ENCODE measurements at regions not wholly inside any gene's neighbourhood (a gene's known extent, or its start where the extent isn't known, plus 50 kb on each side); places are given as distances from the start of the nearest gene placed in this dataset.
"Not testable (repeated sequence)": the region's sequence is repeated elsewhere in the genome, so short reads cannot be mapped to it uniquely, and the experiment has no call there.

DNA sequence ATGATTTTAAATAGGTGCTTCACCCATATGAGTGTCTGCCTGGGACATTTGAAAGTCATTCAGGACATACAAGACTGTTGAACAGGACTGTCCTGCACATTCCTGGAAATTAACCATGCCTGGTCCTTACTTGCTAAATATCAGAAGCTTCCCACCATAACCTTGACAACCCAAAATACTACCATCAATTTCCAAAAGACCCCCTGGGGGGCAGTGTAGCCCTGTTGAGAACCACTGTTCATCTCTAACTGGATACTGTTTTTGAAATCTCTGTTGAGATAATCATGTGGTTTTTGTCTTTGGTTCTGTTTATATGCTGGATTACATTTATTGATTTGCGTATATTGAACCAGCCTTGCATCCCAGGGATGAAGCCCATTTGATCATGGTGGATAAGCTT lies 123.8 kb upstream of the ARHGEF26 start:
- H3K27me3 Mint-ChIP-seq; H3K27ac ChIP-seq (ENCODE audit: low read depth, low read length); H3K9me3 ChIP-seq (ENCODE audit: control insufficient read depth in 2 of 3, low read length in 3 of 3); H3K4me1 ChIP-seq (ENCODE audit: control insufficient read depth in 2 of 2, insufficient read depth in 2 of 2, low read length in 2 of 2); H3K4me3 Mint-ChIP-seq; ATAC-seq; H3K27me3 ChIP-seq (ENCODE audit: control insufficient read depth in 2 of 2, insufficient read depth in 2 of 2, low read length in 2 of 2); H3K36me3 Mint-ChIP-seq; H3K36me3 ChIP-seq (ENCODE audit: control insufficient read depth in 2 of 3, insufficient read depth in 3 of 3, low read length in 3 of 3); POLR2A ChIA-PET; DNase-seq; H3K27ac Mint-ChIP-seq; H3K9me3 Mint-ChIP-seq; intact Hi-C loops (cut with micrococcal nuclease); CTCF ChIA-PET; H3K4me3 ChIP-seq (ENCODE audit: low read length); H3K4me1 Mint-ChIP-seq: not testable (repeated sequence)

DNA sequence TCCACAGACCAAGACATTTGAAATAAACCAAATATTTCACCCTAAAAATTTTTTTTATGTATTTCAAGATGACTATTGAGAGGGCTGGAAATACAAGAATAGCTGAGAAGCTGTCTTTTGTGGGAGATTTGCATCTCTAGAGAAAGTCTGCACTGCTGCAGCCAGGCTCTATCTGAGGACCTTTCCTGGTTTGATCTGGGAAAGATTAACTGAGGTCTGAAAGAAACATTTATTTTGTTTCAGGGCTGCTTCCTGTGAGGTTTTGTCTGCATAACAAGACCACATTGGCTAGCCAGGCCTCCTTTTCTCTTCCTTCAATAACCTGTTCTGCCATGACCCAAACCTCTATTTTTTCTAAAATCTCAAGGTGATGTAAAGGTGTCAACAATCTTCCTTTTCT lies 117.5 kb upstream of the ARHGEF26 start:
- H3K27me3 ChIP-seq (ENCODE audit: control insufficient read depth in 2 of 2, insufficient read depth in 2 of 2, low read length in 2 of 2): no peaks in the 10 kb centered on the region
- intact Hi-C loops (cut with micrococcal nuclease): no loop called here
- H3K27ac ChIP-seq (ENCODE audit: low read depth, low read length): no peak overlapping the region
- H3K36me3 ChIP-seq (ENCODE audit: control insufficient read depth in 2 of 3, insufficient read depth in 3 of 3, low read length in 3 of 3): no peaks in the 10 kb centered on the region
- H3K9me3 Mint-ChIP-seq: peaks cover 0 to 1% (median 0%) of the 10 kb centered on the region in 11 donors
- H3K4me1 Mint-ChIP-seq: no peaks in the 10 kb centered on the region
- H3K9me3 ChIP-seq (ENCODE audit: control insufficient read depth in 2 of 3, low read length in 3 of 3): no peaks in the 10 kb centered on the region
- no peak for ATAC-seq
- no peak overlapping the region for H3K27ac Mint-ChIP-seq
- ChIA-PET CTCF (no interaction called here), POLR2A (no interaction called here)
- no peaks in the 10 kb centered on the region for H3K4me1 ChIP-seq (ENCODE audit: control insufficient read depth in 2 of 2, insufficient read depth in 2 of 2, low read length in 2 of 2)
- no peak for DNase-seq
- peaks cover 4 to 8% (median 5%) of the 10 kb centered on the region in 5 donors for H3K27me3 Mint-ChIP-seq
- H3K36me3 Mint-ChIP-seq: no peaks in the 10 kb centered on the region
- no peak overlapping the region for H3K4me3 ChIP-seq (ENCODE audit: low read length)
- no peak overlapping the region for H3K4me3 Mint-ChIP-seq

DNA sequence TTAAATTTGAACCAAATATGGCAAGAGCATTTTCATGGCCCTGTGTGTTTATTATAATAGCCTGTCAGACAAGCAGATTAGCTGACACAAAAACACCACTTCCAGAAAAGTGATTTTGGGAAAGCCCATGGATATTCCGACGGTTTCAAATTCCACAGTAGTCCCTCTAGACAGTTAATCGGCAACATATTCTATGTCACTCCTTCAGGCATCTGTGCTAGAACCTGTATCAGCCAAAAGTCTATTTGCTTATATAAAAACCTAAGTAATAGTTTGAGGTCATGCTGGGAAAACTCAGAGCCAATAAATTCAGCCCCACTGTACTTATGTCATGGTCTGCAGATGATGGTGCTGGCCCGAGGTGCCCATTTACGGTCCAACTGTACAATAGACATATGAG lies 110.2 kb upstream of the ARHGEF26 start:
- intact Hi-C loops (cut with micrococcal nuclease): loop anchor here in 1 of 2 donors (10.0 kb wide), 1 partner anchor 846 kb away; the partner anchor contains the start of gene RAP2B
- Histone ChIP-seq H3K4me3 (ENCODE audit: low read length) (no peak overlapping the region), H3K27me3 (ENCODE audit: control insufficient read depth in 2 of 2, insufficient read depth in 2 of 2, low read length in 2 of 2) (no peaks in the 10 kb centered on the region), H3K27ac (ENCODE audit: low read depth, low read length) (no peak overlapping the region), H3K9me3 (ENCODE audit: control insufficient read depth in 2 of 3, low read length in 3 of 3) (no peaks in the 10 kb centered on the region), H3K4me1 (ENCODE audit: control insufficient read depth in 2 of 2, insufficient read depth in 2 of 2, low read length in 2 of 2) (no peaks in the 10 kb centered on the region), H3K36me3 (ENCODE audit: control insufficient read depth in 2 of 3, insufficient read depth in 3 of 3, low read length in 3 of 3) (no peaks in the 10 kb centered on the region)
- DNase-seq (no peak), ATAC-seq (no peak)
- H3K36me3 Mint-ChIP-seq: no peaks in the 10 kb centered on the region
- no peaks in the 10 kb centered on the region for H3K4me1 Mint-ChIP-seq
- ChIA-PET CTCF (interaction anchor here (1.3 kb wide), 1 partner anchor 13 kb away, joined by 3 read pairs; no protein-coding TSS in a partner anchor), POLR2A (no interaction called here)
- no peak overlapping the region for H3K27ac Mint-ChIP-seq
- peaks cover 0 to 8% (median 0%) of the 10 kb centered on the region in 5 donors for H3K27me3 Mint-ChIP-seq
- no peak overlapping the region for H3K4me3 Mint-ChIP-seq
- no peaks in the 10 kb centered on the region for H3K9me3 Mint-ChIP-seq

DNA sequence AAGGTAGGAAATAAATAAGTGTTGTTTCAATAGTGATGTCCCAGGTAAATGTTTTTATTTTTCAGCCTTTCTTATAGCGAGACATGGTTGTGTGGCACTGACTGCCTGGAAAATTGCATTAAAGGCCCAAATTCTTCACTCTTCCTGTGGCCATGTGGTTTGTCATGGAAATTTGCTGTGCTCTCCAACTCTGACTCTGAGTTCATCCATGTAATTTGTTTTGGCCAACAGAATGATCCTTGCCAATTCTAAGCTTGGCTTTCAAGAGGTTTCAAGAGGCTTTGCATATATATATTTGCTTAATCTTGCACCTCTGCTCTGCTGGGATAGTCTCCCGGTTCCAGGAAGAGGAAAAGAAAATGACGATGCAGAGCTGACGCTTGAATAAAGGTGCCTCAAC lies 107.5 kb upstream of the ARHGEF26 start:
- ATAC-seq: no peak
- H3K4me3 Mint-ChIP-seq: no peak overlapping the region
- no peaks in the 10 kb centered on the region for H3K36me3 Mint-ChIP-seq
- H3K9me3 ChIP-seq (ENCODE audit: control insufficient read depth in 2 of 3, low read length in 3 of 3): no peaks in the 10 kb centered on the region
- ChIA-PET CTCF (no interaction called here), POLR2A (no interaction called here)
- H3K9me3 Mint-ChIP-seq: no peaks in the 10 kb centered on the region
- no peaks in the 10 kb centered on the region for H3K36me3 ChIP-seq (ENCODE audit: control insufficient read depth in 2 of 3, insufficient read depth in 3 of 3, low read length in 3 of 3)
- H3K4me1 ChIP-seq (ENCODE audit: control insufficient read depth in 2 of 2, insufficient read depth in 2 of 2, low read length in 2 of 2): no peaks in the 10 kb centered on the region
- DNase-seq: no peak
- intact Hi-C loops (cut with micrococcal nuclease): loop anchor here in 1 of 2 donors (10.0 kb wide), 1 partner anchor 849 kb away; the partner anchor contains the start of gene RAP2B
- no peaks in the 10 kb centered on the region for H3K4me1 Mint-ChIP-seq
- H3K27ac ChIP-seq (ENCODE audit: low read depth, low read length): no peak overlapping the region
- no peak overlapping the region for H3K27ac Mint-ChIP-seq
- no peak overlapping the region for H3K4me3 ChIP-seq (ENCODE audit: low read length)
- H3K27me3 Mint-ChIP-seq: peaks cover 0 to 7% (median 0%) of the 10 kb centered on the region in 5 donors
- no peaks in the 10 kb centered on the region for H3K27me3 ChIP-seq (ENCODE audit: control insufficient read depth in 2 of 2, insufficient read depth in 2 of 2, low read length in 2 of 2)

DNA sequence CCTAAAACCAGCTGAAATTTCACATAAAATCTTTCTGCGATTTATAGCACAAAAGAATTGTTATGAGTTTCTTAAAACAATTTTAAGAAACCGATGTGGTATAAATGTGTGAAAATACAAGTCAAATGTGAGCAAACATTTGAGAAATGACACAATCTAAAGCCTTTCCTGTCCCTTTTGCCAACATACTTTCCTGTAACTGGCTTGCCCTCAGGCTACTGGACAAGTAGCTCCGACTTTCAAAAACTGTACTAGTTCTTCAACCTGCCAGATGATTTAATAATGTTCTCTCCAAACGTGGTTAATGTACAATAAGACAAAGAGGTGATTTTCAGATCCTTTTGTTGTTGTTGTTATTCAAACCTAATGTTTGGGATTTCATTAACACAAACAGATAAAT lies 105.9 kb upstream of the ARHGEF26 start:
- H3K4me3 ChIP-seq (ENCODE audit: low read length): no peak overlapping the region
- no peaks in the 10 kb centered on the region for H3K4me1 ChIP-seq (ENCODE audit: control insufficient read depth in 2 of 2, insufficient read depth in 2 of 2, low read length in 2 of 2)
- no peak overlapping the region for H3K27ac ChIP-seq (ENCODE audit: low read depth, low read length)
- no peak for ATAC-seq
- intact Hi-C loops (cut with micrococcal nuclease): loop anchor here (5.0 to 10.0 kb wide), 2 partner anchors 848 to 851 kb away; partner anchors contain the start of gene RAP2B (in 1 of the 2)
- H3K9me3 Mint-ChIP-seq: no peaks in the 10 kb centered on the region
- no peaks in the 10 kb centered on the region for H3K4me1 Mint-ChIP-seq
- no peaks in the 10 kb centered on the region for H3K27me3 ChIP-seq (ENCODE audit: control insufficient read depth in 2 of 2, insufficient read depth in 2 of 2, low read length in 2 of 2)
- ChIA-PET POLR2A (no interaction called here), CTCF (no interaction called here)
- no peak overlapping the region for H3K4me3 Mint-ChIP-seq
- DNase-seq: no peak
- H3K36me3 Mint-ChIP-seq: no peaks in the 10 kb centered on the region
- H3K27ac Mint-ChIP-seq: no peak overlapping the region
- no peaks in the 10 kb centered on the region for H3K9me3 ChIP-seq (ENCODE audit: control insufficient read depth in 2 of 3, low read length in 3 of 3)
- H3K27me3 Mint-ChIP-seq: peaks cover 0 to 7% (median 0%) of the 10 kb centered on the region in 5 donors
- H3K36me3 ChIP-seq (ENCODE audit: control insufficient read depth in 2 of 3, insufficient read depth in 3 of 3, low read length in 3 of 3): no peaks in the 10 kb centered on the region

DNA sequence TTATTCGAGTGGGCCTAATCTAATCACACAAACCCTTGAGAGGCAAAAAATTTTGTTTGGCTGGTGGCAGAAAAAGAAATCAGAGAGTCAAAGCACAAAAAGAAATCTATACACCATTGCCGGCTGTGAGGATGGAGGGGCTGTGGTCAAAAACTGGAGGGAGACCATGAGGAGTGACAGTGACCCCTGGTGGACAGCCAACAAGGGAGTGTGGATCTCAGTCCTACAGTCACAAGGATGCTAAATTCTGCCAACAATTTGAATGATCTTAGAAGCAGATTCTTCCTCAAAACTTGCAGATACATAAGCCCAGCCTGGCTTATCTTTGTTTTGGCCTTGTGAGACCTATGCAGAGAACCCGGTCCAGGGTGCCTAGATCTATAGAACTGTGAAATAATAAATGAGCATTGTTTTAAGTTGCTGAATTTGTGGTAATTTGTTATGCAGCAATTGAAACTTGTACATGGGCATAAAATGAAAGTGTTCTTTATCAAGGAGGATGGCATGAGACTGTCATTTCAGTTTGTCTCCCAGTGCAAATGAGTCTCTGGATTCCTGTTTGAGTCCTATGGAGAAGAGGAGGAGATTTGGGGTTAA lies 103.0 kb upstream of the ARHGEF26 start:
- intact Hi-C loops (cut with micrococcal nuclease): loop anchor here (1.0 to 10.0 kb wide), 6 partner anchors 249 to 992 kb away; partner anchors contain the start of gene RAP2B (in 1 of the 2)
- ATAC-seq (no peak), DNase-seq (peak in 6 of 9 donors; percentile 4 to 21 (median 14))
- no peaks in the 10 kb centered on the region for H3K36me3 Mint-ChIP-seq
- H3K27ac Mint-ChIP-seq: no peak overlapping the region
- Histone ChIP-seq H3K9me3 (ENCODE audit: control insufficient read depth in 2 of 3, low read length in 3 of 3) (no peaks in the 10 kb centered on the region), H3K27ac (ENCODE audit: low read depth, low read length) (no peak overlapping the region), H3K4me1 (ENCODE audit: control insufficient read depth in 2 of 2, insufficient read depth in 2 of 2, low read length in 2 of 2) (no peaks in the 10 kb centered on the region), H3K4me3 (ENCODE audit: low read length) (no peak overlapping the region), H3K36me3 (ENCODE audit: control insufficient read depth in 2 of 3, insufficient read depth in 3 of 3, low read length in 3 of 3) (no peaks in the 10 kb centered on the region), H3K27me3 (ENCODE audit: control insufficient read depth in 2 of 2, insufficient read depth in 2 of 2, low read length in 2 of 2) (no peaks in the 10 kb centered on the region)
- H3K27me3 Mint-ChIP-seq: peaks cover 0 to 13% (median 4%) of the 10 kb centered on the region in 5 donors
- ChIA-PET POLR2A (no interaction called here), CTCF (interaction anchor here (0.7 kb wide), 1 partner anchor 87 kb away, joined by 3 read pairs; no protein-coding TSS in a partner anchor)
- no peaks in the 10 kb centered on the region for H3K9me3 Mint-ChIP-seq
- no peaks in the 10 kb centered on the region for H3K4me1 Mint-ChIP-seq
- H3K4me3 Mint-ChIP-seq: no peak overlapping the region

DNA sequence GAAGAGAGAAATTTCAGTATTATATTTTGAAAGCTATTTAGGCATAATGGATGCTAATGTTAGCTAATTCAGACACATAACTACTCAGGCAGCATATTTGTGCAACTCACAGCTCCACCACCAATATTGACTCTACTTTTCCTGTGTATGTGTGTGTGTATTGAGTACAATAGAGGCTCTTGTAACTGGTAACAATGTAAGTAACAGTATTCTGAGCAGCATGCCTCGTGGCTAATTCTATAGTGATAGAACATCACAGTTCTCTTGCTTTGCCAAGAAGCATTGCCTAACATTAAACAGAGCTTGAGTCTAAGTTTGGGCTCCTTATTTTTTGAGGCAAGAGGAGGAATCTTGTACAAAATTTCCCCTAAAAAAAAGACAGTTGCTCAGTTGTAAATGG lies 98.6 kb upstream of the ARHGEF26 start:
- no peak overlapping the region for H3K4me3 ChIP-seq (ENCODE audit: low read length)
- H3K4me1 Mint-ChIP-seq: no peaks in the 10 kb centered on the region
- no peak overlapping the region for H3K27ac ChIP-seq (ENCODE audit: low read depth, low read length)
- no peaks in the 10 kb centered on the region for H3K4me1 ChIP-seq (ENCODE audit: control insufficient read depth in 2 of 2, insufficient read depth in 2 of 2, low read length in 2 of 2)
- ChIA-PET POLR2A (no interaction called here), CTCF (no interaction called here)
- H3K27ac Mint-ChIP-seq: no peak overlapping the region
- H3K27me3 Mint-ChIP-seq: peaks cover 0 to 13% (median 4%) of the 10 kb centered on the region in 5 donors
- H3K9me3 Mint-ChIP-seq: no peaks in the 10 kb centered on the region
- H3K36me3 Mint-ChIP-seq: no peaks in the 10 kb centered on the region
- ATAC-seq: no peak
- DNase-seq: no peak
- H3K9me3 ChIP-seq (ENCODE audit: control insufficient read depth in 2 of 3, low read length in 3 of 3): no peaks in the 10 kb centered on the region
- no peaks in the 10 kb centered on the region for H3K36me3 ChIP-seq (ENCODE audit: control insufficient read depth in 2 of 3, insufficient read depth in 3 of 3, low read length in 3 of 3)
- intact Hi-C loops (cut with micrococcal nuclease): no loop called here
- no peak overlapping the region for H3K4me3 Mint-ChIP-seq
- no peaks in the 10 kb centered on the region for H3K27me3 ChIP-seq (ENCODE audit: control insufficient read depth in 2 of 2, insufficient read depth in 2 of 2, low read length in 2 of 2)
